HG02973 (cell line): ENCODE measurements at regions not wholly inside any gene's neighbourhood (a gene's known extent, or its start where the extent isn't known, plus 50 kb on each side); places are given as distances from the start of the nearest gene placed in this dataset.
"Not testable (repeated sequence)": the region's sequence is repeated elsewhere in the genome, so short reads cannot be mapped to it uniquely, and the experiment has no call there.

Source experiments
- ATAC-seq: cut with Tn5 transposase; IDR thresholded peaks from one replicate; pipeline ENCODE4 v1.9.1; 2021; ENCODE audit warnings: moderate library complexity; ENCODE audit not compliant: unreplicated experiment

DNA sequence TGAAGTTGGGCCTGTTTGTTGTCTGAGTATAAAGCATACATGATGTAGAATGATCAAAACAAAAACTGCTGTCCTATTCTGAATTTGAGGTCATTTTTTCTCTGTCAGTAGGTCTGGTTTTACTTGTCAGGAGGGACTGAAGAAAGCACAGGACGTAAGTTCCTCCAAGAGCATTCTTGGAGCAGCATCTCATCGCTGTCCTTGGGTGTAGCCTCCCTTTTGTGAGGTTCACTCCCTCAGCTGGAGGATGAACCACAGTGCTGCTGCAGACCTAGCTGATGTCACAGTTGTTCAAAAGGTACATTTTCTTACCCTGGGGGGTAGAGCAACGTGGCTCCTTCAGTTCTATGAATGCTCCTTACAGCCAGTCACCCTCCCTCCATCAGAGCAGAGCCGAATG, 490.0 kb upstream of the TBL1XR1 start:
- no peak for ATAC-seq

- ATAC-seq: no peak
Measured at GRCh38 chr3:177688152-177688551, 490.9 kb upstream of the TBL1XR1 start.

- ATAC-seq: no peak
Measured at GRCh38 chr3:177689077-177689476, 491.8 kb upstream of the TBL1XR1 start.

- no peak for ATAC-seq
Measured at GRCh38 chr3:177689869-177690268, 492.6 kb upstream of the TBL1XR1 start.

DNA sequence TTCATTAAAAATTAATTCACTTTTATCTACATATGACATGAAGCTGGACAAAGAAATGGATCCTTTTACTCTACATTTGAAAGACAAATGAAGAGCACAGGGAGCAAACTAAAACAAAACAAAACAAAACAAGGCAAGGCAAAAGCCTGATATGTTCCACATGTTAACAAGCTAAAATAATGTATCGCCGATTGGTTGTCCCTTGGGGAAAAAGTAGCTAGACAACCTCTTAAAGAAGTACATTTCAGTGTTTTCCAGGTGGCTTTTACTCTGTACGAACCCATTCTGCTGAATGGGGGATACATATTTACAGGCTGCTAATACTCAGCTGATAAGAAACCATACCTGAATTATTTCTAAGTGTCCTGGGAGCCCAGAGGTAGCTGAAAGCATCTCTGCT, 493.0 kb upstream of the TBL1XR1 start:
- ATAC-seq: no peak

DNA sequence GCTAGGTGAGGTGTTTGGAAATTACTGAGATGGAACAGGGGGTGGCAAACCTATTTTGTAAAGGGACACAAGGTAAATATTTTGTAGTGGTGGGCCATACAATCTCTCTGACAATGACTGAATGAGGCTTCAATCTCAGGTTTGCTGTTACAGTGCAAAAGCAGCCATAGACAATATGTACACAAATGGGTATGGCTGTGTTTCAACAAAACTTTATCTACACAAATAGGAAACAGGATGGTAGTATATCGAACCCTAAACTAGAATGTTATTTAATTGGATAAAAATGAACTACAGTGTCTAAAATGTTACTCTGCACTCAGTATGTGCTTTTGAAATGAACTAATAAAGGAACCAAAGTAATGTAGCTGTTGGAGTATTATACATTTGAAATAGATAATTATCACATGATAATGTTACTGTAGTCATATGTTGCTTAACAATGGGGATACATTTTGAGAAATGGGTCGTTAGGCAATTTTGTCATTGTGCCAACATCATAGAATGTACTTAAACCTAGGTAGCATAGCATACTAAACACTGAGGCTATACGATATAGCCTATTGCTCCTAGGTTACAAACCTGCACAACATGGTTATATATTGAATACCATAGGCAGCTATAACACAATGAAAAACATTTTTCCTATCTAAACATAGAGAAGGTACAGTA, 495.2 kb upstream of the TBL1XR1 start:
- no peak for ATAC-seq

- ATAC-seq: no peak
Measured at GRCh38 chr3:177693616-177694264, 496.5 kb upstream of the TBL1XR1 start.

GRCh38 chr3:177694316-177694715, 497.0 kb upstream of the TBL1XR1 start:
- no peak for ATAC-seq

DNA sequence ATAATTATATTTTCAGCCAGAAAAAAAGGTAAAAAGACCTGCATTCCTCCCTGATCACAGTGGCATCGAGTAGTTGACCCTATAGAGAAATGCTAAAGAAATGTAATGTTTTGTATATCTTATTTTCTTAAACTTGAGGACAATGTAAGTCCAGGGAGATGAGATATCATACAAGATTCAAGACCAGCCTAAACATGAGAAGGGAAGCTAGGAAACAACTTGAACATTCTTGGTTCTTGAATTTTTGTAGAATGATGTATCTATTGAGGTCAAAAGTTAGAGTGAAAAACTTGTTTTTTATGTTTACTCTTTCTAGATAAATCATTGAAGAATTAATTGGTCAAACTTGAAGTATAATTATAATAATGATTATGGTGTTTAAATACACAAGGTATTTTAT, 497.7 kb upstream of the TBL1XR1 start:
- no peak for ATAC-seq

- ATAC-seq: no peak
Measured at GRCh38 chr3:177700117-177700516, 502.8 kb upstream of the TBL1XR1 start.

DNA sequence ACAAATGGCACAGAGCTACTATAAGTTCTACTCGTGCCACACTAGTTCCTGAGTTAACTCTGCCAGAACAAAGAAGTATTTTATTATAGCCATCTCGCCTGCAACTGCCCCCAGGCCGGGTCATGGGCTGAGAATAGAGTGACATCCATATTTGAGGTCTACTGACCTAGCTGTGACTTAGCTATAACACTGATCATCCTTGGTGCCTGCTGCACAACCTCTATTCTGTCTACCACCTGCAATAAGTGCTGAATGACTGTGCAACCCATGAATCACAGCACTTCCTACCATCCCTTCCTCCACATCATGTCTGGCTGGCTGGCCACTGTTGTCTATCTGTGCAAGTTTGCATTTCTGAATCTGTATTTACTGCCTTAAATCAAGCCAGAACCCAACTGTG, 506.5 kb upstream of the TBL1XR1 start:
- no peak for ATAC-seq

- no peak for ATAC-seq
Measured at GRCh38 chr3:177705976-177706823, 508.9 kb upstream of the TBL1XR1 start.

GRCh38 chr3:177709470-177709869, 512.2 kb upstream of the TBL1XR1 start:
- ATAC-seq: not testable (repeated sequence)

- ATAC-seq: no peak
Measured at GRCh38 chr3:177710506-177710905, 513.2 kb upstream of the TBL1XR1 start.

- ATAC-seq: no peak
Measured at GRCh38 chr3:177711637-177712036, 514.4 kb upstream of the TBL1XR1 start.

DNA sequence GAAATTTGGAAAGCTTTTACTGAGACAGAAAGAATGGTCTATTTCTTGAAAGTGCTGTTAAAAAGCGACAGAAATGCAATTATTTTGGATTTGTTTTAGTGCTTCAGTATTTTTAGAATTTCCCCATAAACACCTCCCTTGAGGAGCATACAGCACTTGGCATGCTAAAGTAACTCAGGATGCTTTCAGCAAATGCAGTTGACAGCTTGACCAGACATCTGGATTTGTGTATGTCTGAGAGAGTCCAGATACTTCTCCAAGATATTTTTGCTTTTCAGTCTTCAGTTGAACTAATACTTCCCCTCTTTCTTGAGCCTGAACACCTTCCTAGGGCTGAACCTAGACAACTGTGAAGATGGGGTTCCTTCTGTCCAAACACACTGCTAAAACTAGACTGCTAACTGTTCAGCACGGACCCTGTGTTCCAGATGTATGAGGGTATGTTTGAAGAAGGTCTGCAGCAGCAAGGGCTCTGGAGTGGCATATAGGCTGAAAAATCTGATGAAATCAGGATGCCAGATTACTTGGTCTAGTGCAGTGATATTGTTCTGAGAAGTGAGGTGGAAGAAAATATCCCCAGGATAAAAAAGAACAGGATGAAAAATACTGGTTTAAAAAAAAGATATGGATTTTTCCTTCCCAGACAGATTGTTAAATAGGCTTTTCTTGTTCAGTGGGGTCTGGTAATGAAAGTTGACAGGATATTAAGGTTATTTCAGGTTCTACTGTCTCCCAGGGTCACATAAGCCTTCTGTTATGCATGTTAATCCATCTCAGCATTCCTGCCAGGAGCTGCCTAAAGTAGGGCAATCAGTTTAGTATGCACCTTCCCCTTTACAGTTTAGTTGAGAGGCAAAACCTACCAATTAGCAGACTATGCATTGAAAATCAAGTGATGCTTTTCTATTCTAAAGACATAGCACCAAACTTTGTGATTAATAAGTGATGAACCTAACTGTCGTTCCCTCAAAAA, 516.9 kb upstream of the TBL1XR1 start:
- no peak for ATAC-seq

DNA sequence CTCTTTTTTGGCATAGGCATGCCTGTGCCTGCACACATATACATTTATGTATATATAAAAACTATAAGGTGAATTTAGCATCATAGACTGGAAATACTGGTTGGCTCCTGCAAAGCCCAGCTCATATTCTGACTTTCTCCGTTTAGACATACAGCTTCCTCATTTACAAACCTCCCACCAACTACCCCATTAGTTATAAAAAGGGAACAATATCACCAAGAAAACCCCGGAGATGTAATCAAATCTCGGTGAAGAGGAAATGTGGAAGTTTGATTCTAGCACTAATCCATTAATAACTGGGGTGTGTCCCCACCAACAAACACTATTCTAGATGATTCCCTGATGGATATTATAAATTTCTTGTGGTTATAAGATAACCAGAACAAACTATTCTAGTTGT, 517.7 kb upstream of the TBL1XR1 start:
- ATAC-seq: no peak

DNA sequence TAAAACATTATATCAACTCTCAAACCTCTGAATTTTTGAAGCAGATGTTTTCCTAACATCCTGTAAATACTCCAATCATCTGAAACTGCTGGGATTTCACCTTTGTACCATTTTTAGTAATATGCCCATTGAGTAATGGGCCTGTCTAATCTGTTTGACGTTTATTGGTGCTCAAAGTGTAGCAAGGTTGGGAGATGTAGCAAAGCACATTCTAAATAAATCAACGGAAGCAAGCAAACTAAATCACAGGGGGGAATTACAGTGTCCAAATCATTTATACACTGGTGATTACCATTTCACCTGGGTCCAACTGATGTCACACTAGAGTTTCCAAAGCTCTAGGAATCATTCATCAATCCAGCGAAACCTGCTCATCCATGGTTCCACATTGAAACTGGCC, 518.7 kb upstream of the TBL1XR1 start:
- ATAC-seq: no peak

- ATAC-seq: not testable (repeated sequence)
Measured at GRCh38 chr3:177720927-177721326, 523.6 kb upstream of the TBL1XR1 start.

DNA sequence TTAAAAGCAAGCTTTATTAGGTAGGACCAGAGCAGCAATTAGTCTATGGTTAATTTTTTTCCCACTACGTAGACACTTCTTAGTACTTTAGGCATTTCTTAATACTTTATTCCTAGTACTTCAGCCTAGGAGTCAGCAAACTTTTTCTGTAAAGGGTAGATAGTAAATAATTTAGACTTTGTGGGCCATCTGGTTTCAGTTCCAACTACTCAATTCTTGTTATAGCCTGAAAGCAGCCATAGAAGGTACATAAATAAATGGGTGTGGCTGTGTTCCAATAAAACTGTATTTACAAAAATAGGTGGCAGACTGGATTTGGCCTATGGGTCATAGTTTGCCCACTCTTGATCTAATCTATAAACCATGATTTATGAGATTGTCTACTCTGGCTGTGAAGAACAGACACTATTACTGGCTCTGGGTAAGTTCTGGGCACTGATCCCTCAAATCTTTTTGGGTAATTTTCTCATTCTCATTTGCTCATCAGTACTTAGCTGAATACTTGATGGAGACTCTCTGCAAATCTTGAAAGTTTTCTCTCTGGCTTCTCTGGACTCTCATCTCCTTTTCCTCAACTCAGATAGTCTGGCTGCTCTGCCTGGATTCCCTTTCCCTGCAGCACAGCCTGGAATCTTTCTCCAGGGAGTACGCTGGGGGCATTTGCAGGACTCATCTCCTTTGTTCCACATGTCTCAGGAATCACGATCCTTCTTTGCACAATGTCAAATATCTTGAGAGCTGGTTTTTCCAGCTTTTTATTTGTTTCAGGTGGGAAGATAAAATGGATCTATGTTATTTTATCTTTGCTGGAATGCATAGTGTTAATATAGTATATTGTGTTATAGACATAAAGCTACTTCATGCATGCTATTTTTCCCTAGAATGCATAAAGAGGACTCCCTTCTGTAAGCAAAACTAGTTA, 524.8 kb upstream of the TBL1XR1 start:
- ATAC-seq: no peak
